DOHH2 (cell line): ENCODE measurements at regions not wholly inside any gene's neighbourhood (a gene's known extent, or its start where the extent isn't known, plus 50 kb on each side); places are given as distances from the start of the nearest gene placed in this dataset.

Experiments
- H3F3A ChIP-seq: fragments of 200-600 bp; sonication (generic), shearing (Covaris generic); 2 replicates; pipeline ENCODE4 v1.6.0; 2016; ENCODE audit warnings: antibody characterized with exemption, mild to moderate bottlenecking; ENCODE audit not compliant: control insufficient read depth, insufficient read depth
- H3K27ac ChIP-seq: fragments of 200-600 bp; sonication (generic); 2 replicates; pipeline ENCODE4 v1.5.1; 2014; ENCODE audit warnings: low read depth, mild to moderate bottlenecking, low read length, moderate library complexity
- H3K27me3 ChIP-seq: fragments of 200-600 bp; sonication (generic); 2 replicates; pipeline ENCODE4 v1.6.1; 2014; ENCODE audit warnings: mild to moderate bottlenecking, low read length, mixed read lengths; ENCODE audit not compliant: control insufficient read depth
- H3K36me3 ChIP-seq: fragments of 200-600 bp; sonication (generic); 2 replicates; pipeline ENCODE4 v1.6.1; 2014; ENCODE audit warnings: mild to moderate bottlenecking, low read length, moderate library complexity, mixed read lengths; ENCODE audit not compliant: control insufficient read depth
- H3K4me1 ChIP-seq: fragments of 200-600 bp; sonication (generic); 2 replicates; pipeline ENCODE4 v1.6.1; 2014; ENCODE audit warnings: mild to moderate bottlenecking, low read length, mixed read lengths; ENCODE audit not compliant: control insufficient read depth
- H3K4me2 ChIP-seq: fragments of 200-600 bp; sonication (generic); 2 replicates; pipeline ENCODE4 v1.6.0; 2014; ENCODE audit warnings: mild to moderate bottlenecking, low read length, moderate library complexity
- H3K4me3 ChIP-seq: fragments of 200-600 bp; sonication (generic); 2 replicates; pipeline ENCODE4 v1.5.1; 2014; ENCODE audit warnings: mild to moderate bottlenecking, low read length, mixed read lengths
- H3K79me2 ChIP-seq: fragments of 200-600 bp; sonication (generic); 2 replicates; pipeline ENCODE4 v1.6.1; 2014; ENCODE audit warnings: mild to moderate bottlenecking, low read length, mixed read lengths; ENCODE audit not compliant: control insufficient read depth
- H3K9me2 ChIP-seq: fragments of 200-600 bp; sonication (generic); replicated peaks from 2 replicates; pipeline ENCODE4 v1.6.1; 2014; ENCODE audit warnings: mild to moderate bottlenecking, low read length, mixed read lengths; ENCODE audit not compliant: control insufficient read depth
- H3K9me3 ChIP-seq: fragments of 200-600 bp; sonication (generic); 2 replicates; pipeline ENCODE4 v1.6.1; 2014; ENCODE audit warnings: antibody characterized with exemption, low read length, mixed read lengths; ENCODE audit not compliant: control insufficient read depth, insufficient read depth
- H4K20me1 ChIP-seq: fragments of 200-600 bp; sonication (generic); 2 replicates; pipeline ENCODE4 v1.6.0; 2014; ENCODE audit warnings: low read depth, mild to moderate bottlenecking, antibody characterized with exemption, low read length, moderate library complexity; ENCODE audit not compliant: control insufficient read depth, insufficient read depth
- CTCF ChIP-seq: fragments of 200-600 bp; sonication (generic); IDR thresholded peaks from one replicate; pipeline ENCODE4 v1.5.1; 2014; ENCODE audit warnings: antibody characterized with exemption, mild to moderate bottlenecking, low read depth, low read length; ENCODE audit not compliant: poor library complexity, severe bottlenecking
- EZH2phosphoT487 ChIP-seq: fragments of 200-600 bp; sonication (generic); IDR thresholded peaks from 2 replicates; pipeline ENCODE4 v1.6.1; 2017; ENCODE audit warnings: borderline replicate concordance, mild to moderate bottlenecking, antibody characterized with exemption, low read length, moderate library complexity, mixed read lengths

GRCh38 chr9:14366076-14366475 lies 52.1 kb upstream of the NFIB start:
- Histone ChIP-seq H4K20me1 (no peaks in the 10 kb centered on the region), H3K36me3 (no peaks in the 10 kb centered on the region), H3K27ac (no peak overlapping the region), H3K4me3 (no peak overlapping the region), H3K4me2 (no peak overlapping the region), H3K9me2 (no peaks in the 10 kb centered on the region), H3K79me2 (no peaks in the 10 kb centered on the region), H3F3A (no peaks in the 10 kb centered on the region), H3K27me3 (no peaks in the 10 kb centered on the region), H3K4me1 (no peaks in the 10 kb centered on the region), H3K9me3 (no peaks in the 10 kb centered on the region)
- TF ChIP-seq EZH2phosphoT487 (no peak), CTCF (no peak)

GRCh38 chr9:14365670-14366069 lies 51.7 kb upstream of the NFIB start:
- no peaks in the 10 kb centered on the region for H3F3A ChIP-seq
- H3K4me1 ChIP-seq = no peaks in the 10 kb centered on the region
- H3K36me3 ChIP-seq = no peaks in the 10 kb centered on the region
- H3K4me3 ChIP-seq = no peak overlapping the region
- H3K4me2 ChIP-seq = no peak overlapping the region
- TF ChIP-seq CTCF = no peak
- TF ChIP-seq EZH2phosphoT487 = no peak
- H3K27me3 ChIP-seq = no peaks in the 10 kb centered on the region
- no peaks in the 10 kb centered on the region for H4K20me1 ChIP-seq
- no peak overlapping the region for H3K27ac ChIP-seq
- H3K9me2 ChIP-seq = no peaks in the 10 kb centered on the region
- H3K79me2 ChIP-seq = no peaks in the 10 kb centered on the region
- no peaks in the 10 kb centered on the region for H3K9me3 ChIP-seq
